Peyer's patch (tissue), 4 donors: ENCODE measurements at regions not wholly inside any gene's neighbourhood (a gene's known extent, or its start where the extent isn't known, plus 50 kb on each side); places are given as distances from the start of the nearest gene placed in this dataset.
A peak's percentile ranks its signal among the peaks of the same experiment; 100 is the strongest.

Source experiments
- DNase-seq, 3 donors: peaks; one replicate each; pipeline ENCODE4 v3.0.0-alpha.2; 2017 to 2019
- H3K27ac ChIP-seq, 4 donors: fragments of 200-600 bp; sonication (generic); one replicate each; pipeline ENCODE4 v1.5.1; 2016 to 2019
- H3K27me3 ChIP-seq, 2 donors: fragments of 200-600 bp; sonication (generic); one replicate each; pipeline ENCODE4 v1.5.1; 2019
- H3K36me3 ChIP-seq, 3 donors: fragments of 200-600 bp; sonication (generic); one replicate each; pipeline ENCODE4 v1.5.1; 2016 to 2019
- H3K4me1 ChIP-seq, 4 donors: fragments of 200-600 bp; sonication (generic); one replicate each; pipeline ENCODE4 v1.5.1; 2016 to 2019
- H3K4me3 ChIP-seq, 4 donors: fragments of 200-600 bp; sonication (generic); 1 replicate in 3 of 4; 2 replicates in 1 of 4; pipeline ENCODE4 v1.5.1; 2016 to 2019; ENCODE audit warnings: mild to moderate bottlenecking in 1 of 4
- H3K9me3 ChIP-seq, 4 donors: fragments of 200-600 bp; sonication (generic); one replicate each; pipeline ENCODE4 v1.5.1; 2016 to 2019; ENCODE audit warnings: mild to moderate bottlenecking in 1 of 4
- POLR2A ChIP-seq, 2 donors: fragments of 450-650 bp; IDR thresholded peaks; one replicate each; pipeline ENCODE4 v1.5.1; 2017; ENCODE audit warnings: antibody characterized with exemption in 2 of 2, mild to moderate bottlenecking in 2 of 2, moderate library complexity in 2 of 2
- TF ChIP-seq, protein P1 (sequence below), 6 experiments: fragments of 450-650 bp in 4 of 6; fragments of 200-600 bp in 2 of 6; sonication (generic) in 1 of 6; IDR thresholded peaks; one replicate each; pipeline ENCODE4 v1.5.1; 2017 to 2019; ENCODE audit warnings: antibody characterized with exemption in 6 of 6, mild to moderate bottlenecking in 3 of 6, moderate library complexity in 1 of 6

GRCh38 chr20:19113343-19113930 is 99.0 kb upstream of the SLC24A3 start:
- TF ChIP-seq, protein P1, sequence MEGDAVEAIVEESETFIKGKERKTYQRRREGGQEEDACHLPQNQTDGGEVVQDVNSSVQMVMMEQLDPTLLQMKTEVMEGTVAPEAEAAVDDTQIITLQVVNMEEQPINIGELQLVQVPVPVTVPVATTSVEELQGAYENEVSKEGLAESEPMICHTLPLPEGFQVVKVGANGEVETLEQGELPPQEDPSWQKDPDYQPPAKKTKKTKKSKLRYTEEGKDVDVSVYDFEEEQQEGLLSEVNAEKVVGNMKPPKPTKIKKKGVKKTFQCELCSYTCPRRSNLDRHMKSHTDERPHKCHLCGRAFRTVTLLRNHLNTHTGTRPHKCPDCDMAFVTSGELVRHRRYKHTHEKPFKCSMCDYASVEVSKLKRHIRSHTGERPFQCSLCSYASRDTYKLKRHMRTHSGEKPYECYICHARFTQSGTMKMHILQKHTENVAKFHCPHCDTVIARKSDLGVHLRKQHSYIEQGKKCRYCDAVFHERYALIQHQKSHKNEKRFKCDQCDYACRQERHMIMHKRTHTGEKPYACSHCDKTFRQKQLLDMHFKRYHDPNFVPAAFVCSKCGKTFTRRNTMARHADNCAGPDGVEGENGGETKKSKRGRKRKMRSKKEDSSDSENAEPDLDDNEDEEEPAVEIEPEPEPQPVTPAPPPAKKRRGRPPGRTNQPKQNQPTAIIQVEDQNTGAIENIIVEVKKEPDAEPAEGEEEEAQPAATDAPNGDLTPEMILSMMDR (IDR thresholded peaks at IDR 0.05), result no peak
- TF ChIP-seq POLR2A (IDR thresholded peaks at IDR 0.05), result no peak
- no peaks in the 10 kb centered on the region for H3K9me3 ChIP-seq
- H3K4me1 ChIP-seq, result no peaks in the 10 kb centered on the region

GRCh38 chr20:19114410-19114809 is 98.0 kb upstream of the SLC24A3 start:
- Histone ChIP-seq H3K36me3 (no peaks in the 10 kb centered on the region), H3K4me3 (no peak overlapping the region), H3K27ac (no peak overlapping the region), H3K4me1 (no peaks in the 10 kb centered on the region), H3K9me3 (no peaks in the 10 kb centered on the region), H3K27me3 (no peaks in the 10 kb centered on the region)
- DNase-seq, result no peak
- no peak for TF ChIP-seq POLR2A (IDR thresholded peaks at IDR 0.05)
- TF ChIP-seq, protein P1 (IDR thresholded peaks at IDR 0.05), result no peak

More at GRCh38 chr20:19113343-19113930, 99.0 kb upstream of the SLC24A3 start:
- no peak for DNase-seq
- Histone ChIP-seq H3K36me3 (no peaks in the 10 kb centered on the region), H3K27me3 (no peaks in the 10 kb centered on the region), H3K27ac (no peak overlapping the region), H3K4me3 (no peak overlapping the region)

DNA sequence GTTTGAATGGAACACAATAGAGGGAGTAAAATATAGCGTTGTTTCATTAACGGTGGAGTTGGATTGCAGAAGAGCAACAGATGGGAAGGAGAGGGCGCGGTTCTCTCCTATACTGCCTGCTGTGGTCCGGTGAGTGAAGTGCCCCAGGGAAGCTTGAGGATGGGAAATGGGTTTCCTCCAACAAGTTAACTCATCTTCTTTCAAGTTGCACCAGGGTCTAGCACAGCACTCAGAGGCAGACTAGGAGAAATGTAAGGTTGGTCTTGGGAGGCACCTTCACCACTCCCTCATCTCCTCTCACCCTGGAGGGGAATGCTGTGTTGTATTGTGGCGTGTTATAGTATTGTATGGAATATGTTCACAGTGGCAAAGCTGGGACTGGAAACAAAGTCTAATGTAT is 96.9 kb upstream of the SLC24A3 start:
- Histone ChIP-seq H3K27me3 (no peaks in the 10 kb centered on the region), H3K4me1 (no peaks in the 10 kb centered on the region), H3K36me3 (no peaks in the 10 kb centered on the region), H3K9me3 (no peaks in the 10 kb centered on the region), H3K4me3 (no peak overlapping the region), H3K27ac (no peak overlapping the region)
- no peak for DNase-seq
- TF ChIP-seq POLR2A (IDR thresholded peaks at IDR 0.05), result no peak
- TF ChIP-seq, protein P1 (IDR thresholded peaks at IDR 0.05), result no peak

GRCh38 chr20:19120011-19120410 is 92.4 kb upstream of the SLC24A3 start:
- Histone ChIP-seq H3K9me3 (no peaks in the 10 kb centered on the region), H3K4me1 (no peaks in the 10 kb centered on the region), H3K36me3 (no peaks in the 10 kb centered on the region), H3K27me3 (no peaks in the 10 kb centered on the region), H3K4me3 (no peak overlapping the region), H3K27ac (peak overlapping the region in 1 of 4 donors; percentile 85)
- TF ChIP-seq POLR2A (IDR thresholded peaks at IDR 0.05), result no peak
- TF ChIP-seq, protein P1 (IDR thresholded peaks at IDR 0.05), result no peak
- DNase-seq, result no peak

GRCh38 chr20:19120569-19120968 is 91.9 kb upstream of the SLC24A3 start:
- H3K4me3 ChIP-seq, result no peak overlapping the region
- H3K27me3 ChIP-seq, result no peaks in the 10 kb centered on the region
- H3K36me3 ChIP-seq, result no peaks in the 10 kb centered on the region
- TF ChIP-seq, protein P1 (IDR thresholded peaks at IDR 0.05), result no peak
- TF ChIP-seq POLR2A (IDR thresholded peaks at IDR 0.05), result no peak
- DNase-seq, result no peak
- no peaks in the 10 kb centered on the region for H3K4me1 ChIP-seq
- H3K27ac ChIP-seq, result peak overlapping the region in 2 of 4 donors; percentile 71 to 85
- H3K9me3 ChIP-seq, result no peaks in the 10 kb centered on the region

DNA sequence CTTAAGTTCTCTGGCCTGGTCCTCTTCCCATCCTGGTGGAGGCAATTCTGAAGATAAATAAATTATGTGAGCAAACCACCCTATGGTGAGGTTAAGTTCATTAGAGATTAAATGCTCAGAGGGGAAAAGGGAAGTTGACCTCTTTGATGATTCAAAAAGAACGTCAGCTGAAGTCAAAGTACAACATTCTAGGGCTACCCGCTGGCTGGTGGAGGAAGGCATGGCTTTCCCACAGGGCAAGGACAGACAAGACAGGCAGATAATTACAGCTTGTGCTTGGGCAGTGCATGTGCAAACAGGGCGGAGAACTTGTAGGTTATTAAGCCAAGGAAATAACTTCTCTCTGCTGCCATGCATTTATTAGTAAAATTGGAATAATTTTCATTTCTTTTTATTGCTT is 91.0 kb upstream of the SLC24A3 start:
- TF ChIP-seq, protein P1 (IDR thresholded peaks at IDR 0.05), result peak in 3 of 6 experiments; percentile 10 to 33 (median 26)
- TF ChIP-seq POLR2A (IDR thresholded peaks at IDR 0.05), result no peak
- Histone ChIP-seq H3K4me1 (no peaks in the 10 kb centered on the region), H3K36me3 (no peaks in the 10 kb centered on the region), H3K27ac (peak overlapping the region in 2 of 4 donors; percentile 71 to 85), H3K9me3 (no peaks in the 10 kb centered on the region), H3K27me3 (no peaks in the 10 kb centered on the region), H3K4me3 (no peak overlapping the region)
- DNase-seq, result peak in 2 of 3 donors; percentile 61 to 75
